DOHH2 (cell line): ENCODE measurements at regions not wholly inside any gene's neighbourhood (a gene's known extent, or its start where the extent isn't known, plus 50 kb on each side); places are given as distances from the start of the nearest gene placed in this dataset.
A peak's percentile ranks its signal among the peaks of the same experiment; 100 is the strongest.

Experiments
- CTCF ChIP-seq: fragments of 200-600 bp; sonication (generic); IDR thresholded peaks from one replicate; pipeline ENCODE4 v1.5.1; 2014; ENCODE audit warnings: antibody characterized with exemption, mild to moderate bottlenecking, low read depth, low read length; ENCODE audit not compliant: poor library complexity, severe bottlenecking
- EZH2phosphoT487 ChIP-seq: fragments of 200-600 bp; sonication (generic); IDR thresholded peaks from 2 replicates; pipeline ENCODE4 v1.6.1; 2017; ENCODE audit warnings: borderline replicate concordance, mild to moderate bottlenecking, antibody characterized with exemption, low read length, moderate library complexity, mixed read lengths

GRCh38 chr6:1474205-1474604 is 84.8 kb downstream of the FOXF2 start:
- TF ChIP-seq EZH2phosphoT487 (no peak), CTCF (peak; percentile 20)
